WTC11 (cell line): ENCODE measurements at regions not wholly inside any gene's neighbourhood (a gene's known extent, or its start where the extent isn't known, plus 50 kb on each side); places are given as distances from the start of the nearest gene placed in this dataset.

Source experiments
- CBFB ChIP-seq: sonication (generic); formaldehyde crosslinking; IDR thresholded peaks from 2 replicates; pipeline ENCODE4 v1.8.1; 2022; ENCODE audit warnings: mild to moderate bottlenecking, low read depth, missing genetic modification reagents
- CDX4 ChIP-seq: fragments of 250-450 bp; sonication (Bioruptor Pico); IDR thresholded peaks from 2 replicates; pipeline ENCODE4 v1.9.0; 2021; ENCODE audit warnings: moderate library complexity, mild to moderate bottlenecking, inconsistent platforms, borderline replicate concordance
- ERG ChIP-seq: fragments of 250-450 bp; sonication (Bioruptor Pico); IDR thresholded peaks from 2 replicates; pipeline ENCODE4 v1.8.0; 2021; ENCODE audit warnings: mild to moderate bottlenecking
- FOXP1 ChIP-seq: sonication (generic); formaldehyde crosslinking; IDR thresholded peaks from 2 replicates; pipeline ENCODE4 v1.8.0; 2022; ENCODE audit warnings: missing genetic modification reagents, mild to moderate bottlenecking, moderate library complexity, borderline replicate concordance
- FOXP4 ChIP-seq: sonication (generic); formaldehyde crosslinking; IDR thresholded peaks from 2 replicates; pipeline ENCODE4 v1.8.0; 2022; ENCODE audit warnings: mild to moderate bottlenecking, missing genetic modification reagents
- GTF2I ChIP-seq: fragments of 250-450 bp; sonication (Bioruptor Pico); conservative IDR thresholded peaks from 2 replicates; pipeline ENCODE4 v1.4.0; 2021; ENCODE audit warnings: mild to moderate bottlenecking
- HMGA2 ChIP-seq: fragments of 250-450 bp; sonication (Bioruptor Pico); IDR thresholded peaks from 2 replicates; pipeline ENCODE4 v1.4.0; 2021; ENCODE audit warnings: mild to moderate bottlenecking, moderate library complexity
- JAZF1 ChIP-seq: fragments of 250-450 bp; sonication (Bioruptor Pico); IDR thresholded peaks from 2 replicates; pipeline ENCODE4 v1.9.0; 2021; ENCODE audit warnings: moderate library complexity, mild to moderate bottlenecking, inconsistent platforms
- JUN ChIP-seq: sonication (generic); formaldehyde crosslinking; IDR thresholded peaks from 2 replicates; pipeline ENCODE4 v1.8.0; 2023; ENCODE audit warnings: mild to moderate bottlenecking, missing genetic modification reagents
- NFATC4 ChIP-seq: fragments of 250-450 bp; sonication (Bioruptor Pico); IDR thresholded peaks from 2 replicates; pipeline ENCODE4 v1.9.0; 2021; ENCODE audit warnings: mild to moderate bottlenecking
- NR2C2 ChIP-seq: sonication (generic); formaldehyde crosslinking; IDR thresholded peaks from 2 replicates; pipeline ENCODE4 v1.8.0; 2022; ENCODE audit warnings: mild to moderate bottlenecking, missing genetic modification reagents
- NR3C1 ChIP-seq: sonication (generic); formaldehyde crosslinking; conservative IDR thresholded peaks from 2 replicates; pipeline ENCODE4 v1.8.1; 2023; ENCODE audit warnings: low read depth, mild to moderate bottlenecking, missing genetic modification reagents
- RORB ChIP-seq: fragments of 250-450 bp; sonication (Bioruptor Pico); IDR thresholded peaks from 2 replicates; pipeline ENCODE4 v1.9.0; 2021; ENCODE audit warnings: mild to moderate bottlenecking
- TCF7 ChIP-seq: sonication (generic); formaldehyde crosslinking; IDR thresholded peaks from 2 replicates; pipeline ENCODE4 v1.8.0; 2022; ENCODE audit warnings: mild to moderate bottlenecking, low read depth, missing genetic modification reagents, moderate library complexity
- ZNF317 ChIP-seq: sonication (generic); formaldehyde crosslinking; IDR thresholded peaks from 2 replicates; pipeline ENCODE4 v1.8.1; 2023; ENCODE audit warnings: low read depth, mild to moderate bottlenecking, moderate library complexity, missing genetic modification reagents, borderline replicate concordance
- ZSCAN18 ChIP-seq: fragments of 250-450 bp; sonication (Bioruptor Pico); IDR thresholded peaks from 2 replicates; pipeline ENCODE4 v2.1.2; 2022; ENCODE audit warnings: mild to moderate bottlenecking, moderate library complexity
- TF ChIP-seq, protein P1 (sequence below): fragments of 250-450 bp; sonication (Bioruptor Pico); conservative IDR thresholded peaks from 2 replicates; pipeline ENCODE4 v1.9.0; 2021; ENCODE audit warnings: mild to moderate bottlenecking
- TF ChIP-seq, protein P2 (sequence below): sonication (generic); formaldehyde crosslinking; conservative IDR thresholded peaks from 2 replicates; pipeline ENCODE4 v1.8.1; 2023; ENCODE audit warnings: mild to moderate bottlenecking, low read depth, missing genetic modification reagents, moderate library complexity
- TF ChIP-seq, protein P3 (sequence below): sonication (generic); formaldehyde crosslinking; IDR thresholded peaks from 2 replicates; pipeline ENCODE4 v1.8.1; 2023; ENCODE audit warnings: mild to moderate bottlenecking, missing genetic modification reagents
- TF ChIP-seq, protein P4 (sequence below): sonication (generic); formaldehyde crosslinking; IDR thresholded peaks from 2 replicates; pipeline ENCODE4 v1.8.1; 2022; ENCODE audit warnings: low read depth, mild to moderate bottlenecking, moderate library complexity, missing genetic modification reagents, borderline replicate concordance
- TF ChIP-seq, protein P5 (sequence below): fragments of 250-450 bp; sonication (Bioruptor Pico); IDR thresholded peaks from 2 replicates; pipeline ENCODE4 v1.9.0; 2021; ENCODE audit warnings: mild to moderate bottlenecking
- TF ChIP-seq, protein P6 (sequence below): sonication (generic); formaldehyde crosslinking; IDR thresholded peaks from 2 replicates; pipeline ENCODE4 v1.8.1; 2022; ENCODE audit warnings: missing genetic modification reagents, borderline replicate concordance

DNA sequence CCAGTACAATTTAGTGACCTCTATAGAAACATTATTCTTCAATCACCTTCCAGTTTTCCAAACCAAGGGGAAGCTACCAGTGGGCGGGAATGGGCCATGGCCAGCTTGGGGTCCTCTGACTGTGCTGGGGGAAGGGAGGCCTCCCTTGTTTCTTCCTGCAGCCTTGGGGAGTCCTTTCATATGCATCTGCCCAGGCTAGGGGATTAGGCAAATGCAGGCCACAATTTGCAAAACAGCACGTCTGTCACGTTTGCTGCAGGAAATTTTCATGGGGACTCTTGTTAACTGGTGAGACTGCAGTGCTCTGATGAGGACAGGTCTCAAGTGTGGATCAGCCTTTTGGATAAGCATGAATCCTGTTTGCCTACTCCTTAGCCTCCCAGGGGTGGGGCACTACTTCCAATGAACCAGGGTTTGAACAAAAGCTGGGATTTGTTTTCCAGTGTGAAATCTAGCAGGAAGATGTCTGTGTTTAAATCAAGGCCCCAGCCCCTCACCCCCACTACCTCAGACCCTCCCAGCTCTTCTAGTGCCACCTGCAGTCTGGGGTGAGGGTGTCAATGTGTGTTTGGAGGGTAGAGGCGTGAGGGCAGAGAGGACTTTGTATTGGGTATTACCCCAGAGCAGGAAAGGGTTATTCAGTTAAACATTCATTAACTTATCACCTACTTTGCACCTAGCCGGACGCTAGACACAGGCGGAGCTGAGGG is 219.9 kb downstream of the OPA1 start (continued):
- TF ChIP-seq RORB (CRISPR knock-in tag) (no peak), FOXP4 (CRISPR knock-in tag) (peak; percentile 91; the same call in 1 of the 2 replicates), NFATC4 (CRISPR knock-in tag) (no peak), FOXP1 (CRISPR knock-in tag) (peak; percentile 86), ZNF317 (no peak), HMGA2 (no peak), ERG (CRISPR knock-in tag) (no peak), TCF7 (no peak), GTF2I (CRISPR knock-in tag) (no peak), CDX4 (CRISPR knock-in tag) (no peak), ZSCAN18 (CRISPR knock-in tag) (no peak), JAZF1 (CRISPR knock-in tag) (no peak), NR3C1 (CRISPR knock-in tag) (no peak), NR2C2 (no peak), CBFB (CRISPR knock-in tag) (peak; percentile 91; the same call in 1 of the 2 replicates), JUN (CRISPR knock-in tag) (no peak)
- TF ChIP-seq, protein P1, sequence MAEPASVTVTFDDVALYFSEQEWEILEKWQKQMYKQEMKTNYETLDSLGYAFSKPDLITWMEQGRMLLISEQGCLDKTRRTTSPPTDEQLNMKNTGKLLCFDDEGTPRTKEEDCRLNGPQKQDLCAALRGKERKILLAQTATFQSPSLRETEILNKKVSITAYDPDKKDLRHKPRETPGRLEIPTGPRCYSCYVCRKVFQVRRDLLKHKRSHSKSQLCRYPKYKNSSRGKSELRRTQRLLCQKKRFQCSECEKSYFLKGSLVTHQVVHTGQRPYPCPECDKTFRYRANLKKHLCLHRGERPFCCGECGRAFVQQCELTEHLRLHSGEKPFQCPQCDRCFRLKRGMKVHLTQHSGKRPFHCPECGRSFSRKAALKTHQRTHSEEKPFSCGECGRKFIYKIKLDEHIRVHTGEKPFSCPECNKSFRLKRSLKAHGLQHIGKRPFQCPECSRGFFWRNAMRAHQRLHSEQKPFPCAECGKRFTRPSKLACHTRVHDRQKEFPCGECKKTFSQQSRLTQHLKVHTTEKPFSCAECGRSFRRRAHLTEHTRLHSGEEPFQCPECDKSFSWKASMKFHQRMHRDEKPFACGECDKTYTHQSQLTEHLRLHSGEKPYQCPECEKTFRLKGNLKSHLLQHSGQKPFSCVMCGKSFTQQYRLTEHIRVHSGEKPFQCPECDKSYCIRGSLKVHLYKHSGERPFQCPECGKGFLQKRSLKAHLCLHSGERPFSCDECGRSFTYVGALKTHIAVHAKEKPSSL (CRISPR knock-in tag) = 0 out of 2 replicates have a peak, but pooled peaks have one; percentile 20
- TF ChIP-seq, protein P2, sequence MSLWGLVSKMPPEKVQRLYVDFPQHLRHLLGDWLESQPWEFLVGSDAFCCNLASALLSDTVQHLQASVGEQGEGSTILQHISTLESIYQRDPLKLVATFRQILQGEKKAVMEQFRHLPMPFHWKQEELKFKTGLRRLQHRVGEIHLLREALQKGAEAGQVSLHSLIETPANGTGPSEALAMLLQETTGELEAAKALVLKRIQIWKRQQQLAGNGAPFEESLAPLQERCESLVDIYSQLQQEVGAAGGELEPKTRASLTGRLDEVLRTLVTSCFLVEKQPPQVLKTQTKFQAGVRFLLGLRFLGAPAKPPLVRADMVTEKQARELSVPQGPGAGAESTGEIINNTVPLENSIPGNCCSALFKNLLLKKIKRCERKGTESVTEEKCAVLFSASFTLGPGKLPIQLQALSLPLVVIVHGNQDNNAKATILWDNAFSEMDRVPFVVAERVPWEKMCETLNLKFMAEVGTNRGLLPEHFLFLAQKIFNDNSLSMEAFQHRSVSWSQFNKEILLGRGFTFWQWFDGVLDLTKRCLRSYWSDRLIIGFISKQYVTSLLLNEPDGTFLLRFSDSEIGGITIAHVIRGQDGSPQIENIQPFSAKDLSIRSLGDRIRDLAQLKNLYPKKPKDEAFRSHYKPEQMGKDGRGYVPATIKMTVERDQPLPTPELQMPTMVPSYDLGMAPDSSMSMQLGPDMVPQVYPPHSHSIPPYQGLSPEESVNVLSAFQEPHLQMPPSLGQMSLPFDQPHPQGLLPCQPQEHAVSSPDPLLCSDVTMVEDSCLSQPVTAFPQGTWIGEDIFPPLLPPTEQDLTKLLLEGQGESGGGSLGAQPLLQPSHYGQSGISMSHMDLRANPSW = no peak
- TF ChIP-seq, protein P3, sequence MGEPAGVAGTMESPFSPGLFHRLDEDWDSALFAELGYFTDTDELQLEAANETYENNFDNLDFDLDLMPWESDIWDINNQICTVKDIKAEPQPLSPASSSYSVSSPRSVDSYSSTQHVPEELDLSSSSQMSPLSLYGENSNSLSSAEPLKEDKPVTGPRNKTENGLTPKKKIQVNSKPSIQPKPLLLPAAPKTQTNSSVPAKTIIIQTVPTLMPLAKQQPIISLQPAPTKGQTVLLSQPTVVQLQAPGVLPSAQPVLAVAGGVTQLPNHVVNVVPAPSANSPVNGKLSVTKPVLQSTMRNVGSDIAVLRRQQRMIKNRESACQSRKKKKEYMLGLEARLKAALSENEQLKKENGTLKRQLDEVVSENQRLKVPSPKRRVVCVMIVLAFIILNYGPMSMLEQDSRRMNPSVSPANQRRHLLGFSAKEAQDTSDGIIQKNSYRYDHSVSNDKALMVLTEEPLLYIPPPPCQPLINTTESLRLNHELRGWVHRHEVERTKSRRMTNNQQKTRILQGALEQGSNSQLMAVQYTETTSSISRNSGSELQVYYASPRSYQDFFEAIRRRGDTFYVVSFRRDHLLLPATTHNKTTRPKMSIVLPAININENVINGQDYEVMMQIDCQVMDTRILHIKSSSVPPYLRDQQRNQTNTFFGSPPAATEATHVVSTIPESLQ (CRISPR knock-in tag) = no peak
- TF ChIP-seq, protein P4, sequence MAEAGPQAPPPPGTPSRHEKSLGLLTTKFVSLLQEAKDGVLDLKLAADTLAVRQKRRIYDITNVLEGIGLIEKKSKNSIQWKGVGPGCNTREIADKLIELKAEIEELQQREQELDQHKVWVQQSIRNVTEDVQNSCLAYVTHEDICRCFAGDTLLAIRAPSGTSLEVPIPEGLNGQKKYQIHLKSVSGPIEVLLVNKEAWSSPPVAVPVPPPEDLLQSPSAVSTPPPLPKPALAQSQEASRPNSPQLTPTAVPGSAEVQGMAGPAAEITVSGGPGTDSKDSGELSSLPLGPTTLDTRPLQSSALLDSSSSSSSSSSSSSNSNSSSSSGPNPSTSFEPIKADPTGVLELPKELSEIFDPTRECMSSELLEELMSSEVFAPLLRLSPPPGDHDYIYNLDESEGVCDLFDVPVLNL (CRISPR knock-in tag) = no peak
- TF ChIP-seq, protein P5, sequence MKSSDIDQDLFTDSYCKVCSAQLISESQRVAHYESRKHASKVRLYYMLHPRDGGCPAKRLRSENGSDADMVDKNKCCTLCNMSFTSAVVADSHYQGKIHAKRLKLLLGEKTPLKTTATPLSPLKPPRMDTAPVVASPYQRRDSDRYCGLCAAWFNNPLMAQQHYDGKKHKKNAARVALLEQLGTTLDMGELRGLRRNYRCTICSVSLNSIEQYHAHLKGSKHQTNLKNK (CRISPR knock-in tag) = no peak
- TF ChIP-seq, protein P6, sequence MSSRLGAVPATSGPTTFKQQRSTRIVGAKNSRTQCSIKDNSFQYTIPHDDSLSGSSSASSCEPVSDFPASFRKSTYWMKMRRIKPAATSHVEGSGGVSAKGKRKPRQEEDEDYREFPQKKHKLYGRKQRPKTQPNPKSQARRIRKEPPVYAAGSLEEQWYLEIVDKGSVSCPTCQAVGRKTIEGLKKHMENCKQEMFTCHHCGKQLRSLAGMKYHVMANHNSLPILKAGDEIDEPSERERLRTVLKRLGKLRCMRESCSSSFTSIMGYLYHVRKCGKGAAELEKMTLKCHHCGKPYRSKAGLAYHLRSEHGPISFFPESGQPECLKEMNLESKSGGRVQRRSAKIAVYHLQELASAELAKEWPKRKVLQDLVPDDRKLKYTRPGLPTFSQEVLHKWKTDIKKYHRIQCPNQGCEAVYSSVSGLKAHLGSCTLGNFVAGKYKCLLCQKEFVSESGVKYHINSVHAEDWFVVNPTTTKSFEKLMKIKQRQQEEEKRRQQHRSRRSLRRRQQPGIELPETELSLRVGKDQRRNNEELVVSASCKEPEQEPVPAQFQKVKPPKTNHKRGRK (CRISPR knock-in tag) = no peak
